Astrocyte (in vitro differentiated cells and primary cell): ENCODE measurements at regions not wholly inside any gene's neighbourhood (a gene's known extent, or its start where the extent isn't known, plus 50 kb on each side); places are given as distances from the start of the nearest gene placed in this dataset.

Experiments used
- DNase-seq: peaks from one replicate; pipeline ENCODE4 v3.0.0-alpha.2; 2010; ENCODE audit warnings: low read depth
- FAIRE-seq: peaks from 2 replicates; lab custom pipeline; 2011; peaks lifted over from hg19 to GRCh38; lab: Jason Lieb, UNC
- H2AFZ ChIP-seq: 2 replicates; pipeline ENCODE4 v1.6.0; 2012; ENCODE audit warnings: low read depth, low read length, inconsistent platforms
- H3K27ac ChIP-seq: 2 replicates; pipeline ENCODE4 v1.5.1; 2011; ENCODE audit warnings: low read depth, low read length, inconsistent platforms
- H3K27me3 ChIP-seq: 2 replicates; pipeline ENCODE4 v1.6.0; 2011; ENCODE audit warnings: low read length, inconsistent platforms; ENCODE audit not compliant: insufficient read depth
- H3K36me3 ChIP-seq: 2 replicates; pipeline ENCODE4 v1.5.1; 2011; ENCODE audit warnings: low read length, inconsistent platforms; ENCODE audit not compliant: insufficient read depth
- H3K4me1 ChIP-seq: 2 replicates; pipeline ENCODE4 v1.5.1; 2011; ENCODE audit warnings: low read length, inconsistent platforms; ENCODE audit not compliant: insufficient read depth
- H3K4me2 ChIP-seq: 2 replicates; pipeline ENCODE4 v1.6.0; 2012; ENCODE audit warnings: low read length, inconsistent platforms
- H3K4me3 ChIP-seq: 2 replicates; pipeline ENCODE4 v1.5.1; 2011; ENCODE audit warnings: low read depth, mild to moderate bottlenecking, low read length, inconsistent platforms; ENCODE audit not compliant: insufficient read depth
- H3K79me2 ChIP-seq: 2 replicates; pipeline ENCODE4 v1.6.0; 2012; ENCODE audit warnings: mild to moderate bottlenecking, low read length, inconsistent platforms; ENCODE audit not compliant: insufficient read depth
- H3K9ac ChIP-seq: 2 replicates; pipeline ENCODE4 v1.6.0; 2012; ENCODE audit warnings: mild to moderate bottlenecking, low read length, inconsistent platforms
- H3K9me3 ChIP-seq: 2 replicates; pipeline ENCODE4 v1.5.1; 2012; ENCODE audit warnings: low read depth, mild to moderate bottlenecking, low read length, inconsistent platforms; ENCODE audit not compliant: insufficient read depth
- H4K20me1 ChIP-seq: 2 replicates; pipeline ENCODE4 v1.6.0; 2012; ENCODE audit warnings: low read length, inconsistent platforms; ENCODE audit not compliant: insufficient read depth
- H3K27ac Mint-ChIP-seq: one replicate; pipeline ENCODE4 v1.8.0; 2021; ENCODE audit warnings: mild to moderate bottlenecking, mixed read lengths; ENCODE audit not compliant: unreplicated experiment
- H3K27me3 Mint-ChIP-seq: one replicate; pipeline ENCODE4 v1.8.0; 2021; ENCODE audit warnings: low read depth, mixed read lengths; ENCODE audit not compliant: unreplicated experiment
- H3K36me3 Mint-ChIP-seq: one replicate; pipeline ENCODE4 v1.8.0; 2021; ENCODE audit warnings: low read depth, mixed read lengths; ENCODE audit not compliant: unreplicated experiment
- H3K4me1 Mint-ChIP-seq: one replicate; pipeline ENCODE4 v1.8.0; 2021; ENCODE audit warnings: low read depth, mixed read lengths; ENCODE audit not compliant: unreplicated experiment
- H3K4me3 Mint-ChIP-seq: one replicate; pipeline ENCODE4 v1.8.0; 2021; ENCODE audit warnings: mild to moderate bottlenecking, moderate library complexity, mixed read lengths; ENCODE audit not compliant: unreplicated experiment
- H3K9me3 Mint-ChIP-seq: one replicate; pipeline ENCODE4 v1.8.0; 2021; ENCODE audit warnings: mild to moderate bottlenecking, mixed read lengths; ENCODE audit not compliant: unreplicated experiment
- CTCF ChIP-seq: IDR thresholded peaks from 2 replicates; pipeline ENCODE4 v1.5.1; 2011; ENCODE audit warnings: low read depth, mild to moderate bottlenecking, inconsistent platforms, low read length, moderate library complexity; ENCODE audit not compliant: insufficient read depth
- EZH2 ChIP-seq: IDR thresholded peaks from 2 replicates; pipeline ENCODE4 v1.6.1; 2012; ENCODE audit warnings: mild to moderate bottlenecking, low read length, inconsistent platforms; ENCODE audit not compliant: insufficient read depth

- H3K4me1 Mint-ChIP-seq = peaks cover 20% of the 10 kb centered on the region
- TF ChIP-seq CTCF (no peak), EZH2 (no peak)
- no peak overlapping the region for H3K4me3 ChIP-seq
- no peak overlapping the region for H3K9ac ChIP-seq
- no peak overlapping the region for H3K27ac ChIP-seq
- FAIRE-seq = no peak
- H3K4me1 ChIP-seq = no peaks in the 10 kb centered on the region
- peak overlapping the region; percentile 89 for H3K27ac Mint-ChIP-seq
- H4K20me1 ChIP-seq = no peaks in the 10 kb centered on the region
- H3K79me2 ChIP-seq = no peaks in the 10 kb centered on the region
- H3K9me3 Mint-ChIP-seq = peaks cover 4% of the 10 kb centered on the region
- H3K4me2 ChIP-seq = no peak overlapping the region
- no peak overlapping the region for H3K4me3 Mint-ChIP-seq
- DNase-seq = peak; percentile 36
- H3K36me3 ChIP-seq = no peaks in the 10 kb centered on the region
- no peaks in the 10 kb centered on the region for H3K27me3 ChIP-seq
- no peaks in the 10 kb centered on the region for H3K36me3 Mint-ChIP-seq
- H2AFZ ChIP-seq = peak overlapping the region; percentile 11
- H3K9me3 ChIP-seq = peaks cover 3% of the 10 kb centered on the region
- no peaks in the 10 kb centered on the region for H3K27me3 Mint-ChIP-seq
Measured at GRCh38 chr4:30605616-30606190, 114.5 kb upstream of the PCDH7 start.

- Histone ChIP-seq H3K36me3 (no peaks in the 10 kb centered on the region), H3K27ac (no peak overlapping the region), H3K4me3 (no peak overlapping the region), H3K27me3 (no peaks in the 10 kb centered on the region), H3K4me1 (no peaks in the 10 kb centered on the region), H3K79me2 (no peaks in the 10 kb centered on the region), H4K20me1 (no peaks in the 10 kb centered on the region), H3K9me3 (peaks cover 3% of the 10 kb centered on the region), H3K4me2 (no peak overlapping the region), H2AFZ (no peak overlapping the region), H3K9ac (no peak overlapping the region)
- Mint-ChIP-seq H3K36me3 (no peaks in the 10 kb centered on the region), H3K4me3 (no peak overlapping the region), H3K27ac (no peak overlapping the region), H3K9me3 (peaks cover 4% of the 10 kb centered on the region), H3K27me3 (no peaks in the 10 kb centered on the region), H3K4me1 (peaks cover 15% of the 10 kb centered on the region)
- DNase-seq = peak; percentile 4
- TF ChIP-seq CTCF = no peak
- no peak for TF ChIP-seq EZH2
- FAIRE-seq = no peak
Measured at GRCh38 chr4:30610361-30610760, 109.8 kb upstream of the PCDH7 start.

GRCh38 chr4:30614771-30615170 is 105.4 kb upstream of the PCDH7 start:
- no peak for TF ChIP-seq CTCF

More at GRCh38 chr4:30614771-30615170, 105.4 kb upstream of the PCDH7 start:
- H3K27ac ChIP-seq = no peak overlapping the region
- FAIRE-seq = no peak
- H4K20me1 ChIP-seq = no peaks in the 10 kb centered on the region
- Mint-ChIP-seq H3K4me3 (no peak overlapping the region), H3K27me3 (no peaks in the 10 kb centered on the region), H3K4me1 (peaks cover 9% of the 10 kb centered on the region), H3K27ac (no peak overlapping the region), H3K9me3 (no peaks in the 10 kb centered on the region), H3K36me3 (no peaks in the 10 kb centered on the region)
- H3K4me3 ChIP-seq = no peak overlapping the region
- no peaks in the 10 kb centered on the region for H3K79me2 ChIP-seq
- no peak for DNase-seq
- no peaks in the 10 kb centered on the region for H3K4me1 ChIP-seq
- H3K9ac ChIP-seq = no peak overlapping the region
- no peaks in the 10 kb centered on the region for H3K36me3 ChIP-seq
- no peaks in the 10 kb centered on the region for H3K9me3 ChIP-seq
- no peaks in the 10 kb centered on the region for H3K27me3 ChIP-seq
- H3K4me2 ChIP-seq = no peak overlapping the region
- H2AFZ ChIP-seq = no peak overlapping the region
